ENCODE measurements at regions not wholly inside any gene's neighbourhood (a gene's known extent, or its start where the extent isn't known, plus 50 kb on each side); places are given as distances from the start of the nearest gene placed in this dataset.

GRCh38 chr13:63124863-63125262, 1709.2 kb upstream of the PCDH20 start:
- H3K4me3 ChIP-seq = no peak overlapping the region
- DNase-seq = no peak
- no peak for TF ChIP-seq CTCF (IDR thresholded peaks at IDR 0.05)
- no peaks in the 10 kb centered on the region for H3K4me1 ChIP-seq (ENCODE audit: low read depth)
- no peaks in the 10 kb centered on the region for H3K9me3 ChIP-seq
- H3K36me3 ChIP-seq (ENCODE audit: low read depth) = no peaks in the 10 kb centered on the region
- intact Hi-C loops (cut with DNase I, micrococcal nuclease) = no loop called here
- no peak for ATAC-seq

- intact Hi-C loops (cut with DNase I, micrococcal nuclease) = no loop called here
- Histone ChIP-seq H3K9me3 (peaks cover 10% of the 10 kb centered on the region), H3K36me3 (ENCODE audit: low read depth) (no peaks in the 10 kb centered on the region), H3K4me1 (ENCODE audit: low read depth) (no peaks in the 10 kb centered on the region), H3K4me3 (no peak overlapping the region)
- DNase-seq = no peak
- TF ChIP-seq CTCF (IDR thresholded peaks at IDR 0.05) = no peak
- ATAC-seq = no peak
These were observed 1705.2 kb upstream of the PCDH20 start for GRCh38 chr13:63120883-63121282.

GRCh38 chr13:63117710-63118109, 1702.1 kb upstream of the PCDH20 start:
- no peak for ATAC-seq
- DNase-seq = no peak
- TF ChIP-seq CTCF (IDR thresholded peaks at IDR 0.05) = no peak
- Histone ChIP-seq H3K4me3 (no peak overlapping the region), H3K36me3 (ENCODE audit: low read depth) (no peaks in the 10 kb centered on the region), H3K4me1 (ENCODE audit: low read depth) (no peaks in the 10 kb centered on the region), H3K9me3 (peaks cover 18% of the 10 kb centered on the region)
- intact Hi-C loops (cut with DNase I, micrococcal nuclease) = no loop called here

GRCh38 chr13:63112799-63113395, 1697.2 kb upstream of the PCDH20 start:
- no peak for DNase-seq
- intact Hi-C loops (cut with DNase I, micrococcal nuclease) = no loop called here
- no peak for ATAC-seq
- H3K36me3 ChIP-seq (ENCODE audit: low read depth) = no peaks in the 10 kb centered on the region
- no peak for TF ChIP-seq CTCF (IDR thresholded peaks at IDR 0.05)
- H3K4me1 ChIP-seq (ENCODE audit: low read depth) = no peaks in the 10 kb centered on the region
- peaks cover 21% of the 10 kb centered on the region for H3K9me3 ChIP-seq
- no peak overlapping the region for H3K4me3 ChIP-seq

- DNase-seq (no peak), ATAC-seq (no peak)
- Histone ChIP-seq H3K4me1 (ENCODE audit: low read depth) (no peaks in the 10 kb centered on the region), H3K36me3 (ENCODE audit: low read depth) (no peaks in the 10 kb centered on the region), H3K9me3 (peaks cover 14% of the 10 kb centered on the region), H3K4me3 (no peak overlapping the region)
- intact Hi-C loops (cut with DNase I, micrococcal nuclease) = no loop called here
- TF ChIP-seq CTCF (IDR thresholded peaks at IDR 0.05) = no peak
These were observed 1694.8 kb upstream of the PCDH20 start for GRCh38 chr13:63110466-63110865.

Measured in mucosa of descending colon (tissue), 3 donors.